SK-MEL-5 (cell line): ENCODE measurements at regions not wholly inside any gene's neighbourhood (a gene's known extent, or its start where the extent isn't known, plus 50 kb on each side); places are given as distances from the start of the nearest gene placed in this dataset.
A peak's percentile ranks its signal among the peaks of the same experiment; 100 is the strongest.

Experiments
- DNase-seq: peaks from one replicate; pipeline ENCODE4 v3.0.0-alpha.2; 2016; ENCODE audit warnings: low read depth, low spot score
- in situ Hi-C: cut with HindIII; loops from 2 replicates; pipeline ENCODE4 v1.10.0; 2016; ENCODE audit warnings: low sequenced_read_pairs, high pct_unique_total_duplicates, low pct_unique_long_range_greater_than_20kb

DNA sequence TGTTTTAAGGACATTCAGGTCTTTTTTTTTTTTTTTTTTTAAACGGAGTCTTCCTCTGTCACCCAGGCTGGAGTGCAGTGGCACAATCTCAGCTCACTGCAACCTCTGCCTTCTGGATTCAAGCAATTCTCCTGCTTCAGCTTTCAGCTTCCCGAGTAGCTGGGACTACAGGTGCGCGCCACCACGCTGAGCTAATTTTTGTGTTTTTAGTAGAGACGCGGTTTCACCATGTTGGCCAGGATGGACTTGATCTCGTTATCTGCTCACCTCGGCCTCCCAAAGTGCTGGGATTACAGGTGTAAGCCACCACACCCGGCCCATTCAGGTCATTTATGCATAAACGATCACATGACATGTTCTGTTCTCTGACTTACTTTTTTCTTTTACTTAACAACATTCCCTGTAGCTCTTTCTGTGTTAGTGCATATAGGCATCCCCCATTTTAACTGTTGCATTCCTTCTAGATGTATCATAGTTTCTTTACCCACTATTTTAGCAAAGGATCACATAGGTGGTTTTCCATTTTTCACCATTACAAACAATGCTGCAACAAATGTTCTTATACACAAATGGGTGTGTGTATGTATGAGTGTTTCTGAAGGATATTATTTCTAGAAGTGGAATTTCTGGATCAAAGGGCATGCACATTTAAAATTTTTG is 74.2 kb downstream of the ARF6 start:
- in situ Hi-C loops: no loop called here
- DNase-seq: no peak

DNA sequence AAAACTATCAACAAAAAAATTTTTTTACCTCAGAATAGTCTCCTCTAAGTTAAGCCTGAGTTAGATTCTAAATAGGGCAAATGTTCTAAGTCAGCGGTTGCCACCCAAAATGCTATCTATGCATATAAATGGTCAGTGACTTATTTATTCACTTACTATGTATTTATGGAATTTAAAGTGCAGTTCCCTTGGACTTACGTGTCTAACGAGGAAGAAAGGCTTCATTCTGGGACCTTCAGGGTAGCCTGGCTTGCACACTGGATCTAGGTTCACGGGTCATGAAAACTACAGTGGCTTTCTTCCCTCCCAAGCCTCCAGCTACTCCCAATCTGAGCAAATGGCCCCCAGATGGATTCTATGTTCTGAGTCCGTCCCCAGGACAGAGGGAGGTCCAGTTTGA is 77.1 kb downstream of the ARF6 start:
- no peak for DNase-seq
- in situ Hi-C loops: no loop called here

DNA sequence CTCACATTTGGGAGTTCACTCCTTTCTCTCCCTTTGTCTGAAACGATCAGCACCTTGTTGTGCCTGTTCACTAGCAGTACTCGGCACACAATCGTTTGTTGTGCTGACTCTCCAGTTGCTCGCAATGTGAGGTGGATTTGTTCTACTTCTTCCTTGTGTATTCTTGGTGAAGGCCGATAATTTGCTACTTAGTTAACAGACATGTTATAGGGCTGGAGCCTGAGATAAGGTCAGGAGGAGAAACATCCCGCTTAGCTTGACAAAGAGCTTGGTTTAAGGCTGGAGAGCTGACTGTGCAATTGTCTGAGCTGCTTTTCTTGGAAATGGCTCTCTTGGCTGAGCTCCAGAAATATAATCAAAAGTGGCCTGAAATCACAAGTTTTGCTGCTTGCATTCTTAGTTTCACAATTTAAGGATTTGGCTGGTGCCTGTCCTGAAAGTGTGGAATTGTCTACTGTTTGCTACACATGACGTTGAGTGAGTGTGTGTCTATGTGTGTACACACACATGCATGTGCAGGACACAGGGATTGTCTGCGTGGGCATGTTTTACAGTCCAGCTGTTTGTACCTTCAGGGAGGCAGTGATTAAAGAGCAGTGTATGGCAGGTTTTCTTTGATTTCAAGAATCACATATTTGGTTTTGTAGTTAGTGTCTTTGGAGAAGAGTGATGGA is 77.7 kb downstream of the ARF6 start:
- DNase-seq: peak; percentile 69
- in situ Hi-C loops: no loop called here

DNA sequence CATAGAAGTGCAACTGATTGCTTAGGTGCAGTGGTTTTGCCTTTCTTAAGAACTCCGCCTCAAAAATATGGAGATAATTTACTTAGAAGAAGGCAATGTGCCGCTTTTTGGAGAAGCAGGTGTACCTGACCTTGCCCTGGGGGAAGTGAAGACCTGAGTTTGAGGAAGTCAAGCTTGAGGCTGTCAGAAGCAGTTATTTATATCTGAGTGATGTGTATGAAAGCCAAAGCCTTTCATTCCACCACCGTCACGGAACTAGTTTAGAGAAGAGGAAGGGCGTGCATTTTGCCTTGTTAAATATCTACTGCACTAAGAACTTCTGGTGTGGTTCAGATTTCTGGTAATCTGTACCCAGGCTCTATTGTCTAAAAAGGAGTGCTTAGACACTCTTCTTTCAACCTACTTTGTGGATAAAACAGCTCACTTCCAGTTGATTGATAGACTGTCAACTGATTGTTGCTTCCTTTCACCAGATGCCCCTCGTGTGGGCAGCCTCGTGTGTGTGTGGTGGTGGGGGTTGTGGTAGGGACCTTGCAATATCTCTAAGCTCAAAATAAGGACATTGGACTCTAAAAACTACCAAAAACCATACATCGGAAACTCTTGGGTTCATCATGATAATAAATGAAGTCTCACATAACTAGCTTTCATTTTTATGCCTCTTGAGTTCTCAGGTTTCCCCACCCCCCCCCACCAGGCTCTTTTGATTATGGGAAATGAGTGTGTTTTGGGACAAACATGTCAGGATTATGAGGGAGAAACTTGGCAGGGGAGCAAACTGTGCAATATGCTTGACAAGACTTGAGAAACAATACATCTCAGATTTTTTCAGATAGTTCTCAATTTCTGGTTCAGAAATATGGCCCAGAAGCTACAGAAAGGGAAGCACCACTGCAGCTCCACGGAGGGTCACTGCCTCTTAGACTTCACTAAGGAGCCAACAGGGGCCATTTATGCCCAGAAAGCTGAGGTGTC is 78.6 kb downstream of the ARF6 start:
- in situ Hi-C loops: no loop called here
- DNase-seq: no peak

DNA sequence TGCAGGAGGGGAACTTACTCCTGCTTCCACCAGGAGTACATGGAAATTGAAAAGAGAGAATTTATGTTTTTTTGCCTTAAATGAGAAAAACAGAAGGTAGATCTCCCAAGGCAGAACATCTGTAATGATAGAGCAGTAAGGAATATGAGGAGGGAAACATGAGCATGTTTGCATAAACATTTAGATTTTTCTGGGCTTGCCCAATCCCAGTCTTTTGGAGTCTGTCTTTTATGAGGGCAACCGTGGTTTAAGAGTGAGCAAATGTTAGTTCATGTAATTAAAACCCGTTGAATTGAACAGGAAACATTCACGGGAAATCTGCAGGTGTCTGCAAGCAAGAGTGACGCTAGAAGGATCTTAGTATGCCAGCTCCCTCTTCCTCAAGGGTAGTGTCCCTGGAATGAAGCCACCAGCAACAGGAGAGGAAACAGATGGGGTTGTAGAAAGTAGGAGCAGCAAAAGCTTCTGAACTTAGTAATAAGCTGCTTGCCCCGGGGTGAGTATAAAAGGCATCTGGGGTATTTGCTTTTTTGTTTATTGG is 79.3 kb downstream of the ARF6 start:
- DNase-seq: no peak
- in situ Hi-C loops: no loop called here

DNA sequence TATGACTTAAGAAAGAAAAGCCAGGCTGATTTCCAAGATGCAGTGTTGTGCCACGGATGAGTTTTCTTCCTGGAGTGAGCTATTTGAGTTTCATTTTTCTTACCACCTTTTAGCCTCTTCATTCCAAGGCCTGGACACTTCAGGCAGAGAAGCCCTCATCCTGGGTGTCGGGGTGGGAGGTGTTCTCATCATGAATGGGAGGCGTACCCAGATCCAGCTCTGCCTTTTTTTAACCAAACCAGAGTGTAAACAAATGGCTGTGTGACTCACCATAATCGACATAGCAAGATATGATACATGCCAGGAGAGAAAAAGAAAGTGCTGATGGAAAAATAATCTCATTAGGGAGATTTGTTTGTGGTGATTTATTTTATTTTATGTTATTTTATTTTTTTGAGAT is 79.9 kb downstream of the ARF6 start:
- DNase-seq: peak; percentile 63
- in situ Hi-C loops: no loop called here

DNA sequence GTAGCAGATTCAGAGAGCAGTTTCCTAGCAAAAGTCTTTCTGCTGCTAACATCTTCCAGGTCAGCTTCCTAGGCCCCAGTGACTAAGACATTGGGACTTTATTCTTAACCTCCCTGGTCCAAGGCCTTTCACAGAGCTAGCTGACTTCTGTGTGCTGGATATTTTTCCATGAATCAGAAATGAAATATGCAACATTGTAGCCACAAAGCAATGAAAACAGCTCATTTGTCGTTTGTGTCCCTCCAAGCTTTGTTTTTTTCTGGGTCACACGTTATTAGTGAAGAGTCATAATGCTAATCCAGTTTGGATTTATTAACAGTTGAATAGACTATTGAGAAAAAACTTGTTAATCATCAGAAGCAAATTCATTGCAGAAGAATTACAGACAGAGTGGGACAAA is 82.4 kb downstream of the ARF6 start:
- in situ Hi-C loops: no loop called here
- DNase-seq: no peak

DNA sequence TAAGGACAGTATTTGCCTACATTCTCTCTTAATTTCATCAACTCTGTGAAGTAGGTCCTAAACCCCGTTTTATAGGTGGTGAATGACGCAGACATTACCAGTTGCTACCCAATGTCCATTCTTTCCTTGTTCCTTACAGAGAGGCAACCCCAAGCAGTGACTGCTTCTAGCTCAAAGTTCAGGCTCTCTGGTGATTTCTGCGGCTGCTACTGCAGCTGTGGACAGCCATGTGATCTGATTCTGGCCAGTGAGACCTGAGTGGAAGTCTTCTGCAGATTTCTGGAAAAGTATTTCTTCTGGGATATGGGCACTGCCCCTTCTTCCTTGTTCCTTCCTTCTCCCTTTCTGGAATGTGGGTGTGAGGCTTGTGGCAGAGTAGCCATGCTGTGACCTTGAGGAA is 82.9 kb downstream of the ARF6 start:
- in situ Hi-C loops: no loop called here
- DNase-seq: no peak

DNA sequence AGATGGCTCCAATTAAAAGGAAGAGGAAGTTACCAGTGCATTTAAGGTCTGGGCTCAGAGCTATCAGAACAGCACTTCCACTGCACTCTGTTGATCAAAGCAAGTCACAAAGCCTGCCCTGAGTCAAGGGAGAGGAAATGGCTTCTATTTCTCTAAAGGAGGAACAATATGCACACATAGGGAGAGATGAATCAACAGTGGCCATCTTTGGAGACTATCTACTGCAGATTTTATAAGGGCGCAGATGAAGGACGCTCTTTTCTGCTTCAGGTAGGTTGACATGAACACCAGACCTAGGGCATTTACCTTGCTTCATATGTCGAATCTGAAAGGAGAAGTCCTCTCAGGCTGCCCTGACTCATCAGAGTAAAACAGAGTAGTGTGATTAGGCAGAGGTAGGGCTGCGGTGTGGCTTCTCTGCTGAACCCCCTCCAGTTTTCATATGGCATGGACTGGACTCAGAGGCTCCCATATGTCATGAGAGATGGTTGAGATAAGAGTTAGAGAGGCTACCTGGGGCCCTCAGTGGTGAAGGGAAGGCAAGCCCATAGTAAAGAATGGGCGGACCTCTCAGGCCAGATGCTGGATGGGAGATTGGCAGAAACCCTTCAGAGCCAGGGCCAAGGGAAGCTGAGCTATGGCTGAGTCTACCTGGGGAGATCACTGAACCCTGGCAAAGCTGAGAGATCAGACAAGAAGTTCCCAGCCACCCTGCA is 84.4 kb downstream of the ARF6 start:
- DNase-seq: no peak
- in situ Hi-C loops: no loop called here

DNA sequence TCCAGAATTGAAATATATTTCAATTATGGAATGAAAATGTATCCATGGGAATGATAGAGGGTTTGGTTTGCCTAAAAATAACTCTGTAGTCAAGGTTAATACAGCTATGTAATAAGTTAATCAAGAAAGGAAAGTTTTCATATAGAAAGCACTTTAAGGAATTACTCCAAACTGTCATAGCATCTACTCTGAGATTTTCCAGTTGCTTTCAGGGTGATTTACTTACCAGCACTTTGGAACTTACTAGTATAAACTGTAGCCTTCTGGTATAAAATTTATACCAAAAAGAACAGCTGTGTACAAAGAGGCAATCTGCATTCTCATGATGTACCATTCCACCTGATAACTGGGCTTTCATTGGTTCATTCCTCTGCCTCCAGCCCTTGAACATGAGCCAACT is 87.1 kb downstream of the ARF6 start:
- DNase-seq: no peak
- in situ Hi-C loops: no loop called here

DNA sequence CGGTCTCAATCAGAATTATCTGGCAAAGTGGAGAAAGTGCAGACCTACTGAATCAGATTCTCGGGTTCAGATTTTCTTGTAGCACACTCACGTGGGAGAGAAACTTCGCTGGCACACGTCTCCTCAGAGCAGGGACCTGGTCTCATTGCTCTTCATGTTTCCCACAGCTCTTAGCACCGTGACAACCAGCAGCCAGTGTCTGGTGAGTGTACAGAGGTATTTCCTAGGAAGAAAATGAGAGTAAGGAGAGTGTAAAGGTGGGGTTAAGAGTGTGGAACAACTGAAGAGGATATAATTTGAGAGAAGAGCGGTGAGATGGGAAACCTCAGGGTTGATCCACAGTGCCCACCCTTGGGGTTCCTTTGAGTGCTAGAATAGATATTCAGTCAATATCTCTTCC is 89.2 kb downstream of the ARF6 start:
- in situ Hi-C loops: no loop called here
- no peak for DNase-seq

DNA sequence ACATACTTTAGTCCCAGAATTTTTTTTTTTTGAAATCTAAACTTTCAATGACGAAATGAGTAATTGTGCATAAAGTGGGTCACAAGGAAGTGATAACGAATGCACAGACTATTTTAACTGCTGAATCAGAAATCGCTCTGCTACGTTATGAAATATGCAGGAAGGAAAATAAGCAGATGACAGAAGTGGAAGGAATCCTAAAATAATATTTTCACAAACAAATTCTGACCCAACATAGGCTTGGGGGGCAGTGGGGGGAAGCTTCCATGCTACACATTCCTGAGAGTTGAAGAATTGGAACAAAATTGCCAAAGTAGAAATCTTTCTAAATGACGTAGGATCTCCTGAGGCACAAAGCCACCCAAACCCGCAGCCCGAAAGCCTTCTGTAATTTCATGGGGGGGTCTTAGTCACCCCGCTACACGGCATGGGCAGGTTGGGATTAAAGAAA is 89.6 kb downstream of the ARF6 start:
- no peak for DNase-seq
- in situ Hi-C loops: no loop called here

DNA sequence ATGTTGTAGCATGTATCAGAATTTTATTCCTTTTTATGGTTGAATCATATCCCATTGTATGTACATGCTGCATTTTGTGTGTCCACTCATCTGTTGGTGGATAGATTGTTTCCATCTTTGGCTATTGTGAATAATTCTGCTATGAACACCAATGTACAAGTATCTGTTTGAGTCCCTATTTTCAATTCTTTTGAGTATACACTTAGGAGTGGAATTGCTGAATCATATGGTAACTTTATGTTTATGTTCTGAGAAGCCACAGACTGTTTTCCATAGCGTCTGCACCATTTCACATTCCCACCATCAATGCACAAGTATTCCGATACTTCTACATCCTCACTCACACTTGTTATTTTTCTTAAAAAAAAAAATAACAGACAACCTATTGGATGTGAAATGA is 91.5 kb downstream of the ARF6 start:
- DNase-seq: no peak
- in situ Hi-C loops: no loop called here

DNA sequence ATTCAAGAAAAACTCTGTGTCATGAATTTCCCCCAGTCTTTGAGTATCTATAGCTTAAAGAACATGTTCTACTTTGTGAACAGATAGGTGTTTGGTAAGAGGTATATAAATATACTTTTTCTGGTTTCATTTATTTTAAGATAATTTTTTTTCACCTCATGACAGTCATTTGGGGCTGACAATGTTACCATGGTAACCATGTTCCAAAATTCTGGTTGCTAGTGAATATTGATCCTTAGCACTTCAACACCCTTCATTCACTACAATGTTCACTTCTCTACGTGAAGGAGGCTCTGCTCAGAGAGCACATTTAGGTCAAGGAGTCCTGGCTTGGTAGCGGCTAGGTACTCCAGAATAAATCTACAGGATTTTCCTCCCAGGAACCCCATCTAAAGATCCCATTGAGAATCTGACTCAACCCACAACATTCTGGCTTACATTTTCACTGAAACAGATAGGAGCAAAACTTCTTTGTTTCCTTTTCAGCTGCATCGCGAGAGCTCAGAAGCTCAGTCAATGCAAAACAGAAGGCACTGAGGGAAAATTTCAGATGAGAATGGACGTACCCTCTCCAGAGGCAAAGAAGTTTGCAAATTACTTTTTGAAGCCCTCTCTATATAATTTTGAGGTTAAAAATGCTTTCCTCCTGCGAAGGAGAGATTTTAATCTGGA is 93.6 kb downstream of the ARF6 start:
- in situ Hi-C loops: no loop called here

DNA sequence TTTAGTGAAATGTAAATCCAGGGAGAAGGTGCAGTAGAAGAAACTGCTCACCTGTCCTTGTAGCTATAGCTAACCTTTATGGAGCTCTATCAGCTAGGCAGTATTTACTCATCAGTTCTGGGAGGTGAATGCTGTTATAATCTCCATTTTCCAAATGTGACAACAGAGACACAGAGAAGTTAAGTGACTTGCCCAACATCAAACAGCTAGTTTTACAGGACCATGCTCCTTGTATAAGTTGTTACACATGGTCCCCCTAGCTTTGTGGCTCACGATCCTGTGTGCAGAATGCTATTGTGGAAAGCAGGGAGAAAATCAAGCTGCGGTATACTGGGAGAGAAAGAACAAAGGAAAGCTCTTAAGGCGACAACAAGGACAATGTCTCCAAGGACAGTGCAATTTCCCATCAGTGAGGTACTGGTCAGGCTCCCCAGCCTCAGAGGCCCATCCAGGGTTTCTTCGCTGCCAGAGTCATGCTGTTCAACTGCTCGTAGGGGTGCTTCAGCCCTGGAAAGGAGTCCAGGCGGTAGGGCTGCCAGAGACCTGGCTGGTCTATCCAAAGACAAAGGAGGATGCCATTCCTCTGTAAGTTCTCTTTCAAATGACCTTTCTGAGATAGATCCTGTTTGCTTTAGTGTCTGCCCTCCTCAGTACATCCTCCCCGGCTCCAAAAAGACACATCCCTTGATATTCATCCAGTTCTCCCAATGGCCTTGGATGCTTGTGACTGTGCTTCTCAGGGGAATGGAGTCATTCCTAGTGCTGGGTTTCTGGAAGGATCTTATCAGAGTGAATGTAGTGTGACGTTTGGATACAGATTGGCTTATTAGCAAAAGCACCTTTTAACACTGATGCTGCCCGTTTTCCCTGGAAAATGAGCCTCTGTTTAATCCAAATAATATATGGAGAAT is 95.5 kb downstream of the ARF6 start:
- in situ Hi-C loops: no loop called here
- DNase-seq: no peak

More for the DNA sequence above, 93.6 kb downstream of the ARF6 start:
- DNase-seq: no peak

DNA sequence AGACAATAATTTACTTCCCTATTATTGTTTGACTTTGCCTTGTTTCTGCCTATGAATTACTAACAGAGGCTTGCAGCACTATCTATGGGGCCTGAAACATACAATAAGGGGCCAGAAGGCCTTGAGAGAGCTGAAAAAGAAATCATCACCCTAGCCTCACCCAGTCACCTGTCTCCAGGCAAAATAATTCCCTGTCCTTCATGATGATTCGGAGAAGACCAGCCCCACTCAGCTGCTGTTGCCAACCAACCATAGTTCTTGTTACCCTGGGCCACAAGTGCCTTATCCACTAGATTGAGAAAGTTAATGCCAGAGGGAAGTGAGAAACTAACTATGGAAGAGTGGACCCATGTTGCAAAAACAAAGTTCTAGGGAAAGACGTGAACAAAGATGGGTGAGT is 97.1 kb downstream of the ARF6 start:
- no peak for DNase-seq
- in situ Hi-C loops: no loop called here
